Ovary (tissue), 3 donors: ENCODE measurements at regions not wholly inside any gene's neighbourhood (a gene's known extent, or its start where the extent isn't known, plus 50 kb on each side); places are given as distances from the start of the nearest gene placed in this dataset.

Experiments used
- EP300 ChIP-seq: sonication (generic); formaldehyde crosslinking; IDR thresholded peaks from one replicate; pipeline ENCODE4 v1.6.1; 2017; ENCODE audit warnings: antibody characterized with exemption
- TF ChIP-seq, protein P1 (sequence below), 3 donors: fragments of 450-650 bp in 2 of 3; fragments of 200-600 bp in 1 of 3; IDR thresholded peaks; one replicate each; pipeline versions ENCODE4 v1.5.1 to v1.8.0; 2016 to 2022; ENCODE audit warnings: antibody characterized with exemption in 3 of 3, mild to moderate bottlenecking in 1 of 3
- donor health status: DM: no; HTN: no; CAD: no.

- TF ChIP-seq, protein P1, sequence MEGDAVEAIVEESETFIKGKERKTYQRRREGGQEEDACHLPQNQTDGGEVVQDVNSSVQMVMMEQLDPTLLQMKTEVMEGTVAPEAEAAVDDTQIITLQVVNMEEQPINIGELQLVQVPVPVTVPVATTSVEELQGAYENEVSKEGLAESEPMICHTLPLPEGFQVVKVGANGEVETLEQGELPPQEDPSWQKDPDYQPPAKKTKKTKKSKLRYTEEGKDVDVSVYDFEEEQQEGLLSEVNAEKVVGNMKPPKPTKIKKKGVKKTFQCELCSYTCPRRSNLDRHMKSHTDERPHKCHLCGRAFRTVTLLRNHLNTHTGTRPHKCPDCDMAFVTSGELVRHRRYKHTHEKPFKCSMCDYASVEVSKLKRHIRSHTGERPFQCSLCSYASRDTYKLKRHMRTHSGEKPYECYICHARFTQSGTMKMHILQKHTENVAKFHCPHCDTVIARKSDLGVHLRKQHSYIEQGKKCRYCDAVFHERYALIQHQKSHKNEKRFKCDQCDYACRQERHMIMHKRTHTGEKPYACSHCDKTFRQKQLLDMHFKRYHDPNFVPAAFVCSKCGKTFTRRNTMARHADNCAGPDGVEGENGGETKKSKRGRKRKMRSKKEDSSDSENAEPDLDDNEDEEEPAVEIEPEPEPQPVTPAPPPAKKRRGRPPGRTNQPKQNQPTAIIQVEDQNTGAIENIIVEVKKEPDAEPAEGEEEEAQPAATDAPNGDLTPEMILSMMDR (IDR thresholded peaks at IDR 0.05) = no peak
- no peak for TF ChIP-seq EP300
Observed at GRCh38 chr20:22801528-22801927, 217.2 kb upstream of the FOXA2 start.
